Heart left ventricle (tissue), 13 donors: ENCODE measurements at regions not wholly inside any gene's neighbourhood (a gene's known extent, or its start where the extent isn't known, plus 50 kb on each side); places are given as distances from the start of the nearest gene placed in this dataset.
"Not testable (repeated sequence)": the region's sequence is repeated elsewhere in the genome, so short reads cannot be mapped to it uniquely, and the experiment has no call there.

Experiments
- POLR2A ChIP-seq, 2 donors: fragments of 450-650 bp; IDR thresholded peaks; one replicate each; pipeline ENCODE4 v1.6.1; 2017; ENCODE audit warnings: antibody characterized with exemption in 2 of 2, mild to moderate bottlenecking in 2 of 2, moderate library complexity in 2 of 2
- TF ChIP-seq, protein P1 (sequence below), 12 donors: fragments of 200-600 bp; sonication (generic) in 4 of 12; IDR thresholded peaks; one replicate each; pipeline versions ENCODE4 v1.5.0 to v1.8.0; 2018 to 2022; ENCODE audit warnings: antibody characterized with exemption in 12 of 12, mild to moderate bottlenecking in 5 of 12
- donor health status: ischemic (EF 13 %, LVEDD 7.1; RV severe dilation, severe dysfunction).
- donor health status: DM: no; HTN: yes; CAD: no.
- donor health status: DM: no; HTN: no; CAD: no.
- donor health status: ischemic (EF 25% LVEDD 6.9; RV normal size, moderate dysfunction).
- donor health status: ischemic (EF 25% LVEDD 5.7; RV mildly dilated, moderate dysfunction).
- donor health status: ischemic (EF 35%, LVEDD 5.7; RV mildly dilated, moderate dysfunction).
- donor health status: nonischemic (EF 11% LVEDD 7.7; RV severe dilation, severe dysfunction).
- donor health status: DM: yes; HTN: yes; CAD: no.
- donor health status: PGD.
- donor health status: ischemic (EF 29% LVEDD 5.4; RV normal size, mild dysfunction).
- donor health status: nonischemic (EF 23%, LVEDD 6.1; RV moderate dilation, normal function).

DNA sequence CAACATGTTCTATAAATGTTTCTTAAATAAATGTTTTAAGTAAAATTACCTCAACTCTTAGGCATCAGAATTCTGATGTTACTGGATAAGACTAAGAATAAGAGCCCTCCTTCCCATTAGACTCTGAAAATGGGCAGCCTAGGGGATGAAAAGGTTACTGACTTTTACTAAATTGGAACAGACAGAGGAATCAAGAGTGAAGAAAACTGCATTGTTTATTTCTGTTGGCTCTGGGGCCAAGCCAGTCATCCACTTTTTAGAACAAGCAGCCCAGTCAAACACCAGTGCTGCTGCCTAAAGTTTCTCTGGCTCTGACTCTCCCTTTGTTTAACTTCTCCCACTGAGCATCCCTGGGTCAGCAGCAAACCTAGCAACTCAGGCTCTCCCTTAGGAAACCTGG, 731.0 kb downstream of the CDY1 start:
- TF ChIP-seq, protein P1, sequence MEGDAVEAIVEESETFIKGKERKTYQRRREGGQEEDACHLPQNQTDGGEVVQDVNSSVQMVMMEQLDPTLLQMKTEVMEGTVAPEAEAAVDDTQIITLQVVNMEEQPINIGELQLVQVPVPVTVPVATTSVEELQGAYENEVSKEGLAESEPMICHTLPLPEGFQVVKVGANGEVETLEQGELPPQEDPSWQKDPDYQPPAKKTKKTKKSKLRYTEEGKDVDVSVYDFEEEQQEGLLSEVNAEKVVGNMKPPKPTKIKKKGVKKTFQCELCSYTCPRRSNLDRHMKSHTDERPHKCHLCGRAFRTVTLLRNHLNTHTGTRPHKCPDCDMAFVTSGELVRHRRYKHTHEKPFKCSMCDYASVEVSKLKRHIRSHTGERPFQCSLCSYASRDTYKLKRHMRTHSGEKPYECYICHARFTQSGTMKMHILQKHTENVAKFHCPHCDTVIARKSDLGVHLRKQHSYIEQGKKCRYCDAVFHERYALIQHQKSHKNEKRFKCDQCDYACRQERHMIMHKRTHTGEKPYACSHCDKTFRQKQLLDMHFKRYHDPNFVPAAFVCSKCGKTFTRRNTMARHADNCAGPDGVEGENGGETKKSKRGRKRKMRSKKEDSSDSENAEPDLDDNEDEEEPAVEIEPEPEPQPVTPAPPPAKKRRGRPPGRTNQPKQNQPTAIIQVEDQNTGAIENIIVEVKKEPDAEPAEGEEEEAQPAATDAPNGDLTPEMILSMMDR (IDR thresholded peaks at IDR 0.05), result not testable (repeated sequence)
- TF ChIP-seq POLR2A (IDR thresholded peaks at IDR 0.05), result not testable (repeated sequence)
